HG03135 (cell line): ENCODE measurements at regions not wholly inside any gene's neighbourhood (a gene's known extent, or its start where the extent isn't known, plus 50 kb on each side); places are given as distances from the start of the nearest gene placed in this dataset.

Experiments used
- ATAC-seq: cut with Tn5 transposase; IDR thresholded peaks from one replicate; pipeline ENCODE4 v1.9.1; 2021; ENCODE audit warnings: mild to moderate bottlenecking, moderate library complexity; ENCODE audit not compliant: unreplicated experiment

DNA sequence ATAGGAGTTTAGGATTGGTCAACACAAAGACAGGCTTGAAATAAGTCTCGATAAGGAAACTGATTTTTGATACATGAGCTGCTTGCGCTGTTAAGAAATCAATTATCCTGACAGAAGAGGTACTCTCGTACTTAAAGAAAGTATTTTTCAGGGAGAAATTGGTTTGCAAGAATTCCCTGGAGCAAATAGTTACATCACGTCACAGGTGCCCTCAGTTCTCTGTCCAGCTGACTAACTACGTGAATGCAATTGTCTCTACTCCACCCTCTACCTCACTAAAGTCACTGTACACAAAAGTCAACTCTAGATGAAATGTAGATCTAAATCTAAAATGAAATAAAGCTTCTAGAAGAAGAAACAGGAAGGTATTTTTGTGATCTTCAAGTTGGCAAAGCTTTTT is 130.6 kb upstream of the KCNJ16 start:
- ATAC-seq: no peak

DNA sequence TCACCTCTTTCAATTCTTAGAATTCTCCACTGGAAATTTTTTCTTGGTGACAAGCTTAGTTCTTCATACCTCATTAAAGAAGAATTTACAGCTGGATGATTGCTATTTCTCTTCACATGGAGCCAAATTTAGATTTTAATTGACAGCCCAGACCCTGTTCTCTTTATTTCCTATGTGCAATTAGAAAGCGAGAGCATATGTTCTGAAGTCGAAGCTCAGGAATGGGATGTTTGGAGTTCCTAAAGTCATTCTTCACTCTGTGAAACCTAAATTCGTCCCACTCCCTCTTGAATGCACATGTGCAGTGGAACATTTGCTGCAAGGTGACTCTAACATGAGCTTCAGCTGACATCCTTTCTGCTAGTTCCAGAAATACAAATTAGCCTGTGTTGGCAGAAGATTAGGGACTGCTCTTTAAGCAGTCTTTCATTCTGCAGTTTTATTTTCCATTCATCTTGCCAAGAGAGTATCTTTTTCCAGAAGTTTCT is 129.3 kb upstream of the KCNJ16 start:
- no peak for ATAC-seq

DNA sequence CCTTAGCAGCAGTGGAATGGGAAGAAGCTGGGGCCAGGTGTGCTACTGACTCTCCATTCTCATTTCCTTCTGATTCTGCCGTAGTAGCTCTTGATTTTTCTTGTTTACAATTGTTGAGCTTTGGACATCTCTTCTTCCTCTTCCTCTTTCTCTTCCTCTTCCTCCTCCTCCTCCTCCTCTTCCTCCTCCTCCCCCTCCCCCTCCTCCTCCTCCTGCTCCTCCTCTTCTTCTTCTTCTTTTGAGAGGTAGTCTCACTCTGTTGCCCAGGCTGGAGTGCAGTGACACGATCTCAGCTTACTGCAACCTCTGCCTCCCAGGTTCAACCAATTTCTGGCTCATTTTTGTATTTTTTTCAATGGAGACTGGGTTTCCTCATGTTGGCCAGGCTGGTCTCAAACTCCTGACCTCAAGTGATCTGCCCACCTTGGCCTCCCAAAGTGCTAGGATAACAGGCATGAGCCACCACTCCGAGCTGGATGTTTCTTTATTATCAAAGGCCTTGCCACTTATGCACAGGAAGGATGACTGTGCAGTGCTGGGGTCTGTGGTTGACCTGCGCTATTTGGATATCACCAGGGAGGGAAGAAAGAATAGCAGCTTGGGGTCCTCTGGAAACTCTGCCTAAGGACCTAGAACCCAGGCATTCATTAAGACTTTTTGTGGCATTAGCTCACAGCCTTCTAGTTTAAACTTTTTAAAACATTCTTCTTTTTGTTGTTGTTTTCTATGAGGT is 127.8 kb upstream of the KCNJ16 start:
- no peak for ATAC-seq

DNA sequence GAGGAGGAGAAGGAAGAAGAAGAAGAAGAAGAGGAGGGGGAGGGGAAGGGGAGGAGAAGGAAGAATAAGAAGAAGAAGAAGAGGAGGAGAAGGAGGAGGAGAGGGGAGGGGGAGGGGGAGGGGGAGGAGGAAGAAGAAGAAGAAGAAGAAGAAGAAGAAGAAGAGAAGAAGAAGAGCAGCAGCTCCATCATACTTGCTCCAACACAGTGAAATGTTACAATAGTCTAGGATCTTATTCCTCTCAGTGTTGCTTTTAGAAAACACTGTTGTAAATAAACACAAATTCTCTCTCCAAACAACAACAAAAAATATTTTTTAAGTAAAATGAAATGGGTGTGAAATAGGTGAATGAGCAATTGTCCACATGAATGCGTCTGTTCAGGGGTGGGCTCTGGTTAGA is 126.6 kb upstream of the KCNJ16 start:
- no peak for ATAC-seq

DNA sequence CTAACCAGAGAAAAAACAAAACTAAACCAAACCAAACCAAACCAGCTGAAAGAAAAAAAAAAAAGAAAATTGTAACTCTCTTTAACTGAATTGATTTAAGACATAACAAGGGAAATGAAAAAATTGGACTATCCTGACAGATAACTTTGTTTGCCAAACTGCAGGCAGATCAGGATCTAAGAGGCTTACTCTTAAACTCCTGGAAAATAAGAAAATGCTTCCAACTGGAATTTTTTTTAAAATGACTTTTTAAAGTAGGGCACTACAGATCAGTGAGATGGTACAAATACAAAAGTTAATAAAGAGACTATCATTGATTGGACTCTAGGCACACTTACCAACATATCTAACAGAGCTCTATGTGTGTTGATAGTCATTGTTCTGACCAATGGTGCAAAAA is 125.5 kb upstream of the KCNJ16 start:
- no peak for ATAC-seq

DNA sequence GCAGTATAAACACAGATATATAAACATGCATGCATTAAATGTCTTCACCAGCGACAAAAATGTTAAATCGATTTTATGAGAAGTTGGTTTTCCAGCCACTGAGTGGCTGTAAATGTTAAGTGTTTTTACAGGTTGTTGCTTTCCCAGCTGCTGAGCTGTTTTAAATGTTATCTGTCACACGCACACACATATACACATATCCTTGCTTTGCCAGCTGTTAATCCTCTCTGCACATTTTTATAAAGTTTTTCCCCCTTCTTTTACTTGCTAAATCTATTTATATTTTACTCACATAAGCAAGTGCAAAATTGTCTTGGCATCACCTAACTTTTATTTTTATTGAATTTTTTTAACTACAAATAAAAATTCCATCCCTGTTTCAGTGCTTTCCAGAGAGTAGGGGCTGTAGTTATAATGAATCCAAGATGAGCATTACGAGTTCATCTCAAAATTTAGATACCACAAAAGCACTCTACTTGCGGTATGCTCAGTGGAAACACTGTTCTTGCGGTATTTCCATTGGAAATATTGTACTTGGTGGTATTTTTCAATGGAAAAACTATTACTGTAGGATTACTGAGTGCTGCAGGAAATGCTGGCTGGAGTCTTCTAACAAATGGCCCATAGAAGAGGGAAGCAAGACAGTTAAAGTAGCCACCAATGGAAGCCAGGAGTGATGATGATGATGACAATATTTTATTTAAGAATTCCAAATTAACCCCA is 124.9 kb upstream of the KCNJ16 start:
- no peak for ATAC-seq

DNA sequence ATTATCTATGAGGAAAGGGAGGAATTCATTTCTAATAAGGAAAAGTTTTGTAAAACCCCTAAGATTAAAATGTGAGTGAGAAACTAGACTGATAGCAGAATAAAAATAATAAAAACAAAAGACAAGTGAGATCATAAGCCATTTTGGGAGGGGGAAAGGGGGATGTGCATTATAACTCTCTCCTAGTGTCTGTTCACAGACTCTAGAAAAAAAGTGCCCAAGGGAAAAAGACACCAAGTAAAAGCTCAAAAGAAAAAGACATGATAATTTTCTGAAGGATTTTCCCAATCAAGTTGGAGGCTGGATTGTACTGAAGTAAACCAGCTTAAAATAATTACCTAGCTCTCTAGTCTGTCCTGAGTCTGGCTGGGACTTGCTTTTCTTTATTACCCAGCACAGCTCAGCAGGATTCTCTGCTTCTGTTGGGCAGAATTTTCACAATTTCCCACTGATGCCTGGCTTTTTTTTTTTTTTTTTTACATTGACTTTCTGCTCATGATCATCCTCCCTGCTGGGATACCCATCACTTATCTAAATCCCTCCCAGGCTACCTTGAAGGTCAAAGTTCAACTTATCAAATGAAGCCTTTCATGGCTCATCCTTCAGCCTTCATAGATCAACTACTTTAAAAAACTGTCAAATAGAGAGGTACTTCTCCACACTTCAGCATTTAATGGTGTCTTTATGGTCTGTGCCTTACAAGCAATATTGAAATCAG is 124.2 kb upstream of the KCNJ16 start:
- ATAC-seq: no peak

DNA sequence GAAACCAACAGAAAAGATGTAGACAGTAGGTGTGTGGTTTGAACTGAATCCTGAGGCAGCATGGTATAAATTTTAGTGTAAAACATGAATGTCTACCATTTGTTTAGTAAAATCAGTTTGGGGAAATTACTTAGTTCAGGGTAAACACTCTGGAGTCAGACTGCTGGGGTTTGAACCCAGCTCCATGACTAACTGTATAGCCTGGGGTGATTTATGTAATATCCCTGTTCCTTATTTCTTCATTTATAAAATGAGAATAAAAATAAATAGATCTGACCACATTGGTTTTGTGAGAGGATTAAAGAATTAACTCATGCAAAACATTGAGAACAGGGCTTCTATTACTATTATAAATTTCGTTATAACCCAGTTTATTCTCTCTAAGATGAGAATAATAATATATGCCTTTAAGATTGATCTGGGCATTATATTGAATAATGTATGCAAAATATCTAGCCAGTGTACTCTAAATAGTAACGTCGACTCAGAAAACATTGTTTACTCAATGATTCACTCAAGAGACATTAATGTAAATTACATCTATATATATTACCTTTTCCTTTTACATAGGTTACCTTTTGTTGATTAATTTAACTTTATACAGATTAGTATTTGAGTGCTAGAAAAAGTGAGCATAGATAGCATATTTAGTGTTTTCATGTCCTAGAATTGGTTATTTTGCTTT is 120.6 kb upstream of the KCNJ16 start:
- no peak for ATAC-seq

DNA sequence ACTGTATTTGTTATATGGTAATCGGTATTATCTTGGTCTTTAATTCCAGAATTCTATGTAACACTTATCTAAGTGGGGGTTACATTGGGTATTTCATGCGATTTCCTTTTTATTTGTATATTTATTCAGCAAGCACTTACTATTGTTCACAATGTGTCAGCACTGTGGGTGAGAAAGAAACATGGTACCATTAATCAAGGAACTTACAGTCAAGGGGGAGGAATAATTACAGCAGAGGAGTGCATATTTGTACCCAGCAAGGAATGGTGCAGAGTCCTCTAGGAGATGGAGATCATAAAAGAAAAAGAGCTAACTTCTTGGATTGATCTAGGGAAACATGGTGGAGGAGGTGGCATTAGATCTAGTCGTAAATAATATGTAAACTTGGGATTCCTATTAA is 117.0 kb upstream of the KCNJ16 start:
- ATAC-seq: no peak

DNA sequence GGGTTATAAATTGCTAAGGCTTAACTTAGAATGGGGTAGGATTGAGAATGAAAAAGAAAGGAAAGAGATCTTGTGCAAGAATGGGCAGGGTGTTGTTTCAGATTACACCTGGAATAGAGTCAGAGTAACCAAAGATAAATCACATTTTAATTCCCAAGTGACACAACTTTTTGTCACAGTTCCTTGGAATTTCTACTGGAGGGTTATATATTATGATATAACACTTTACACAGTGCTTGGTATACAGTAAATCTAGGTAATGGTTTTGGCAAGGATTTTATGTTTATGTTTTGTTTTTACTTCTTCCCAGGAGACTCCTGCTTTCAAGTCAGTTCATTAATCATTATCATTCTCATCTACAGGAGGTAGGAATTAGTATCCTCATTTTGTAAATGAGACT is 115.7 kb upstream of the KCNJ16 start:
- ATAC-seq: no peak

DNA sequence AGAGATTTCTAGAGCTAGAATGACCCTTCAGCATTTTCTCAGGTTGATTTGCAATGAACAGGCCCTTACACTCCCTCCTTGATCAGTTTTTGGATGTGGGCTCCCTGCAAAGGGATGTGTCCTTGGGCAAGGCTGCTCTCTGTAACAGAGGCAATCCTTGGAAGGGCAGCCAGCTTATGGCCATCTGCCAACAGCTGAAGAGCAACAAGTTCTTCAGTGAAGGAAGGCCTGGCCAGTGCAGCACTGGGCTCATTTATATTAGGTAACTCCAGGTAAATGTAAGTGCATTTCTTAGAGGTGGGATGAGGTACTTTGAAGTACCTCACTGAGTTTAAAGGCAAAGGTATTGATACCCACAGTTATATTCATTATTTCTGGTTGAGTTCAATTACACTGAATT is 114.3 kb upstream of the KCNJ16 start:
- no peak for ATAC-seq

DNA sequence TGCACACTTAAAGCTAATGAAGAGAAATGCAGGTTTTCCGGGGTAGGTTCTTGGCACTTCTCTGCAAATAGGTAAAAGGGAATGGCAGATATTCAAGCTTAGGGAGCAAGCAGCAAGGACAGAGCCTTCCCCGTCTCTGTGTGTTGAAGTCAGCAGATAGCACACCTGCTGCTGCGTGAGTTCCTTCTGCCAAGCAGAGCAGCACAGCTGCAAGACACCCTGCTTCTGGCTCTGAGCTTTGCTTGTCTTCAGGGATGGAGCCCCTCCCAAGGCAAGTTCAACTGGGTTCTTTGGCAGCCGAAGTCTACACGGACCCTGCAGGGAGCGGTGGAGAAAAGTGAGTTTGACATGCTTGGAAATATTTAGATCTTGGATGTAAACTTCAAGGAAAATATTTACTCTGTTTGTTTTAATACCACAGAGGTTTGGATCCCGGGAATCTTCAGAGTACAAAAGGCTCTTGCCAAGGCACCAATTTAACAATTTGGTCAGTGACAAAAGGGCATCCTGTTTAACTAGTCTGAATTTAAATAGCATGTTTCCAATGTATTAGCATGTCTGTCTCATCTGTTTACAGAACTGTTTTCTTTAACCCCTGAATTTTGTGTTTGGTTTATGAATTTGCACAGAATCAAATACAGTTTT is 113.4 kb upstream of the KCNJ16 start:
- no peak for ATAC-seq

DNA sequence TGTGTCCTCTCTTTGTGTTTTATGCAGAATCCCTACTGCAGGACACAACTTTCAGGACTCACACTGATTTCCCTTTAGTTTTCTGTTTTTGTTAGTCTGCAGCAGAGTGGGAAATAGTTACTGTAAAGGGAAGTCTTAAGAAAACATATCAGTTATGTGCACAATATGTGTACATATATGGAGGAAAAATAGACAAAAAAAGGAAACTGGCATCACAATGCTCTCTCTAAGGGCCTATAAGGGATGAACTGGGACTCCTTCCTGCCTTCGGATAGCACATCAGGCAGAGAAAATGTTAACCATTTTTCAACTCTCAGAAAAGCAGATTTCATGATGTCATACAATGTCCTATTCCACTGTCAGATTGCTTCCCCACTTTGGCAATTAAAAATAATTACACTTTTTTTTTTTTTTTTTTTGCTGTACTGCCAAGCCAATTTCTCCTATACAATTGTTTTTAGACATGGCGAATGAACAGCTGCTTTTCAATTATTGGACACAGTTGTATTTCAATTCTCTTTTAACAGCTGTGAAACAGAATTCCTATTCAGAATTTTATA is 112.5 kb upstream of the KCNJ16 start:
- ATAC-seq: no peak

DNA sequence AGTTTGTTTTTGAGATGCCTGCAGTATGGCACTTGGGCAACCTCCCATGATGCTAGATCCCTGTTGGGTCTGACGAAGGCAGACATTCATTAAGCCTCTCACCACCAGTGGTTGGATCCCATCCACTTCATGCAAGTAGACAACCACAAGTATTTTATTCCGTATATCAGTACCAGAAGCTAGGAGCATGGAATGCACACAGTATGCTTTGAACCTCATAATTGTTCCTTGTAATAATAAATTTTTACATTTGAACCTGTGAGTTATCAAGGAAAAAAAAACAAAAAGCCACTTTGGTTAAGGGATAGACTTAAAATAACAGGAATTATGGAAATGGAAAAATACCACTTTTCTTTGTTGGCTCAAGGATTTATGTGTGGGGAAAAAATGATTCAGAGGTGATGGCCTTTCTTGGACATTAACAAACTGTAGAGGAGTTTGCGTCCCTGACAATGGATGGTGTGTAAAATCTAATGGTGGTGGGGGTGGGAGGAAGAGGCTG is 107.1 kb upstream of the KCNJ16 start:
- ATAC-seq: no peak

DNA sequence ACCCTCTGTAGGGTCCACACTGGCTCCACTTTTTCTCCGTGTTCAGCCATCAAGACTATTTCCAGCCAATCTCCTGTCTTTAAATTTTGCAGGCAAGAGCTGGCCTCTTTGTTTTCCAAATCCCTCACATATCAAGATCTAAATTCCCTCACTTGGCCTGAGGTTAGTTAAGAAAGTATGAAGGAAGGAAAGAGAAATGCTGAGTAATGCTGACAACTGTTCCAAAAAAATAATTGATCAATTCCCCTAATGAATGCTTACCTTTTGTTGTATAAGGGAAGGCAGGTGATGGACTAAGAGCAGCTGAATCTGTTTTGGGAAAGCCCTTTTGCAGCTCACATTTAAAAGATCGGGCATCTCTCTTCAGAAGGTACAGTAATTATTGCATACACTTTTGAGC is 105.1 kb upstream of the KCNJ16 start:
- ATAC-seq: no peak

DNA sequence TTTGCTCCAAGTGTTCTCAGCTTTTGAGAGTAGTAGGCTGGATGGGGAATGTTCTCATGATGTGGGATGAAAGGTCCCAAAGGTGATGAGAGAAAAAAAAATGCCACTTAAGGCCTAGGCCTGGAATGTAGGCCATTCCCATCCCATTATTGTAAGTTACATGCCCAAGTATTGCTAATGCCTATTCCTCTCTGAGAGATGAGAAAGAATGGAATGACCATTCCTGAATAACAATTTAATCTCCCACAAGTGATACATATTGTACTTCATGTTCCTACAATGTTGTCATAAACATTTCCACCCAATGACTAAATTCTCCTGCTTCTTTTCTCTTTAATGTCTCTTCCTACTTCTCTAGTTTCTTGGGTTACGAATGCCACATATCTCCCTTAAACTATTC is 102.8 kb upstream of the KCNJ16 start:
- no peak for ATAC-seq

DNA sequence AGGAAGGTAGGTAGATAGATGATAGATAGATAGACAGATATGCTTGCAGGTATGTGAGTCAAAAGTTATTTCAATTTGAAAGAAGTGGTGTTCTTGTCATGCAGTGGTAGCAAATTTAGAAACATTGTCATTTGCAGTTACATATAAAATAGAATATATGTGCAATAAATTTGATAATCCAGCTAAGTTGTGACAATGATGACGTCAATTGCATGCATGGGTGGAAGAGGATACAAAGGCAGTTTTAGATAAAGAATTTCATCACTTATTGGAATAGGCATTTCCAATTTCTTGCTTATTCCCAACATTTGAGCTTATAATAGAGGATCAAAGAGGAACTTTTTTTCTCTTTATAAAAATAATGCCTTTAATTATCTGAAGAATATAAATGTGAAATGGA is 99.2 kb upstream of the KCNJ16 start:
- ATAC-seq: no peak

DNA sequence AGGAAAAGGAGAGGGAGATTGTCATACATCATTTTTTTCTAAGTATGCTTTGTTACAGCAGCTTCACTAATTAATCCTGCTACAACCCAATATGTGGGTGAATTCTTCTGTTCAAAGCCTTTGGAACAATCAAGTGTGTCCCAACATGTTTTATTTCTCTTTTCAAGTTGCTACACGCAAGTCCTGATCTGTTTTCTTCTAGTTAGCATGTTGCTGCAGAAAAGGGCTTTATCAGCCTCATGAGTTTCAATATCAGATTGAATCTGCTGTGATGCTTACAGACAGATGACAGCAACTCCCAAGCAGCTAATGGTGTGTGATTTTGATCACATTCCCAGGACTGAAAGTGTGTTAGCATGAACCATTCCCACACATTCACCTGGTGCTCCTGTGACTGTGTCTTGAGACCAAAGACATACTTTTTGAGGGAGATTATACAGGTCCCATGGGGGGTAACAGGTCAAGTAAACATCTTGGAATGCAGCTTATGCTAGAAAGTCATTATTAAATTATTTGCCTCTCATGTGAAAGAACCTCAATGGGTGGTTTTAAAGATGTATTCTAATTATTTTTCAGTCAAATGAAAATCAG is 96.9 kb upstream of the KCNJ16 start:
- no peak for ATAC-seq

DNA sequence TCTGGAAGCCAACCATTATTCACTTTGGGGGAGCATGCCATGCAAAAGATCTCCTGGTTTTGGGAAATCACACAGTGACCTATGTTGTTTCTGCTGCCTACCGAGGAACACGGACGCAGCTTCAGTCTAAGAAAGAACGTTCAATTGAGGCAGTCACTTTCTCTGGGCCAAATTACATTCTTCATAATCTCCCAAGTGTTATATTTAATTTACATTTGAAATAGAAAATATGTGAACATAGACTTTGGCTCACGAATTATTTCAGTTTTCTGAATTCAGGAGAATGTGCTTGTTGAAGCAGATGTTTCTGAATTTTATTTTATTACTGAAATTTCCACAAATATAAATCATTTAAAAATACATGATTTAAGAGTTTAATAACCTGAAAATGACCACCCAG is 93.6 kb upstream of the KCNJ16 start:
- ATAC-seq: no peak

DNA sequence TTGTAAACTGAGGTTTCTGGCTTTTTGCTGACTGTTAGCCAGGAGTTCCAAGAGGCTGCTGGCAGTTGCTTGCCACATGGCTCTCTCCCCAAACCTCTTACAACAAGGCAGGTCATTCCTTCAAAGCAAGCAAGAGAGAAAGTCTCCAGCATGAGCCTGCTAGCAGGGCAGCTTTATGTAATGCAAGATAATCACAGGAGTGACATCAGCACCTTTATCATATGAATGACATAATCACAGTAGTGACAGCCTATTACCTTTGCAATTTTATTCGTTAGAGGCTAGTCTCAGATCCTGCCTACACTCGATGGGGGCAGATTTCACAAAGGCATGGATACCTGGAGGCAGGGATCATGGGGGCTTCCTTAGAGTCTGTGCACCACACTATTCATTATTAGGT is 79.5 kb upstream of the KCNJ16 start:
- ATAC-seq: no peak
